KMS-11 (cell line): ENCODE measurements at regions not wholly inside any gene's neighbourhood (a gene's known extent, or its start where the extent isn't known, plus 50 kb on each side); places are given as distances from the start of the nearest gene placed in this dataset.

Experiments used
- H2AFZ ChIP-seq: fragments of 200-600 bp; sonication (generic); 2 replicates; pipeline ENCODE4 v1.6.1; 2016; ENCODE audit warnings: antibody characterized with exemption, mixed run types, low read depth
- H3K27ac ChIP-seq: fragments of 200-600 bp; sonication (generic); 2 replicates; pipeline ENCODE4 v1.6.1; 2016; ENCODE audit warnings: mild to moderate bottlenecking, mixed run types
- H3K27me3 ChIP-seq: fragments of 200-600 bp; sonication (generic); 2 replicates; pipeline ENCODE4 v1.6.1; 2017; ENCODE audit warnings: mild to moderate bottlenecking, low read depth, mixed run types, moderate library complexity; ENCODE audit not compliant: insufficient read depth
- H3K36me3 ChIP-seq: fragments of 200-600 bp; sonication (generic); 2 replicates; pipeline ENCODE4 v1.6.1; 2017; ENCODE audit warnings: mild to moderate bottlenecking, mixed run types; ENCODE audit not compliant: insufficient read depth
- H3K4me1 ChIP-seq: fragments of 200-600 bp; sonication (generic); 2 replicates; pipeline ENCODE4 v1.6.1; 2016; ENCODE audit warnings: mild to moderate bottlenecking, low read depth, mixed run types; ENCODE audit not compliant: poor library complexity, severe bottlenecking
- H3K4me2 ChIP-seq: fragments of 200-600 bp; sonication (generic); 2 replicates; pipeline ENCODE4 v1.7.0; 2016; ENCODE audit warnings: mild to moderate bottlenecking, mixed run types
- H3K4me3 ChIP-seq: fragments of 200-600 bp; sonication (generic); IDR thresholded peaks from 2 replicates; pipeline ENCODE4 v1.6.1; 2017; ENCODE audit warnings: low read depth, low read length, mixed read lengths; ENCODE audit not compliant: insufficient read depth
- H3K79me2 ChIP-seq: fragments of 200-600 bp; sonication (generic); 2 replicates; pipeline ENCODE4 v1.6.1; 2016; ENCODE audit warnings: low read depth, mixed run types; ENCODE audit not compliant: insufficient read depth
- H3K9ac ChIP-seq: fragments of 200-600 bp; sonication (generic); 2 replicates; pipeline ENCODE4 v1.6.1; 2016; ENCODE audit warnings: mild to moderate bottlenecking, mixed run types
- H4K20me1 ChIP-seq: fragments of 200-600 bp; sonication (generic); 2 replicates; pipeline ENCODE4 v1.6.1; 2016; ENCODE audit warnings: mild to moderate bottlenecking, mixed run types; ENCODE audit not compliant: insufficient read depth
- TF ChIP-seq, protein P1 (sequence below): fragments of 200-600 bp; sonication (generic); conservative IDR thresholded peaks from 2 replicates; pipeline ENCODE4 v1.6.1; 2017; ENCODE audit warnings: low read depth, mild to moderate bottlenecking, antibody characterized with exemption, low read length, moderate library complexity, mixed read lengths

DNA sequence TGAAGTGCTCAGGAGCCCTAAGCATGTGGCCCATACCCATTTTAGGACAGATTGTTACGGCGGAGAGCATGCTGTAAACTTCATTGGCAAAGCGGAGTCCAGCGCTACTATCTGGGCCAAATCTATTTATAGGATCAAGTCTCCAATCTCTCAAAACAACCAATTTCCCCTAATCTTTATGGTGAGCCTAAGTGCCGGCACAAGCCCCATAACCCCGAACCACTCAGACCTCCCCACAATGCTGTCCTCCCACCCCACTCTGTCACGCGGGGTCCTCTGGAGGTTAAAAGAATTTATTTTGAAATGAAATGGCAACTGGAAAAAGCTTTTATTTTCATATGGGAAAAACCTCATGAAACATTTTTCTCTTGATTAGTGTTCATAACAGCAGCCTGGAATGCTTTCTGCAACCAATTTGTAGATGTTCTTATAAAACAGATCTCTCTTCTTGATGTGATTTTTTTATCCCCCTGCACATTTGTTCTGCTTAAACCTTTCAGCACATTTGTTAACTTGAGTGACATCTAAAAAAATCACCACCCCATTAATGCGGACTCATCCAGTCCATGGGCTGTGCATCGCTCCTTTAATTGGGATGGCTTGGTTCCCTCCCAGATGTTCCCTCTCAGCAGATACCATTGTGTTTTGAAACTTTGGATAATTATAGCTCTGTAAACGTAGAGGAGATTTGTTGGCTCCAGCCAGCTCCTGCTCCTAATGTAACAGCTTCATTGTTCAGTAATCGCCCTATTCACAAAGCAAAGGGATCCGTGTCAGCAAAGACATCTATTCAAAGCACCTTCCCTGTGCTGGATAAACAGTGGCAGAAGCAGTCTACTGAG lies 323.6 kb downstream of the CD83 start:
- no peak overlapping the region for H3K27ac ChIP-seq
- no peaks in the 10 kb centered on the region for H3K79me2 ChIP-seq
- H3K4me1 ChIP-seq, result no peaks in the 10 kb centered on the region
- no peak overlapping the region for H2AFZ ChIP-seq
- H3K36me3 ChIP-seq, result no peaks in the 10 kb centered on the region
- no peaks in the 10 kb centered on the region for H3K27me3 ChIP-seq
- H3K4me3 ChIP-seq, result no peak overlapping the region
- TF ChIP-seq, protein P1, sequence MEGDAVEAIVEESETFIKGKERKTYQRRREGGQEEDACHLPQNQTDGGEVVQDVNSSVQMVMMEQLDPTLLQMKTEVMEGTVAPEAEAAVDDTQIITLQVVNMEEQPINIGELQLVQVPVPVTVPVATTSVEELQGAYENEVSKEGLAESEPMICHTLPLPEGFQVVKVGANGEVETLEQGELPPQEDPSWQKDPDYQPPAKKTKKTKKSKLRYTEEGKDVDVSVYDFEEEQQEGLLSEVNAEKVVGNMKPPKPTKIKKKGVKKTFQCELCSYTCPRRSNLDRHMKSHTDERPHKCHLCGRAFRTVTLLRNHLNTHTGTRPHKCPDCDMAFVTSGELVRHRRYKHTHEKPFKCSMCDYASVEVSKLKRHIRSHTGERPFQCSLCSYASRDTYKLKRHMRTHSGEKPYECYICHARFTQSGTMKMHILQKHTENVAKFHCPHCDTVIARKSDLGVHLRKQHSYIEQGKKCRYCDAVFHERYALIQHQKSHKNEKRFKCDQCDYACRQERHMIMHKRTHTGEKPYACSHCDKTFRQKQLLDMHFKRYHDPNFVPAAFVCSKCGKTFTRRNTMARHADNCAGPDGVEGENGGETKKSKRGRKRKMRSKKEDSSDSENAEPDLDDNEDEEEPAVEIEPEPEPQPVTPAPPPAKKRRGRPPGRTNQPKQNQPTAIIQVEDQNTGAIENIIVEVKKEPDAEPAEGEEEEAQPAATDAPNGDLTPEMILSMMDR, result no peak
- H4K20me1 ChIP-seq, result no peaks in the 10 kb centered on the region
- no peak overlapping the region for H3K9ac ChIP-seq
- H3K4me2 ChIP-seq, result no peak overlapping the region

DNA sequence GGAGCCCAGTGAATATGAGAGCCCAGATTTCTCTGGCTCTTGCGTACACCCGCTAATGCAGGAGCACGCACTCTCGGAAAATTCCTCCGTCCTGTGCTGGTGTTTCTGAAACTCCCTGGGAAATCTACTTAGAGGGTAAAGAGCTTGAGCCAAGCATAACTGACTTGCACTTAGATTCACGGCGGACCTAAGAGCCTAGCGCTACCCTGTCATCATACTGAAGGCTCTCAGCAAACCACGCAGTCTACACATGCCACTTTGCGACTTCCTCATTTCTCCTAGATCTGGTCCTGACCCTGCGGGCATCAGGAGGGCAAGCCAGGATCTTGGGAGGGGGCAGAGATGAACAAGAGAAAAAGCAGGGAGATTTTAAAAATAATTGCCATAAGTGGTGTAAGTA lies 324.7 kb downstream of the CD83 start:
- Histone ChIP-seq H3K79me2 (no peaks in the 10 kb centered on the region), H3K36me3 (no peaks in the 10 kb centered on the region), H3K27me3 (no peaks in the 10 kb centered on the region), H2AFZ (no peak overlapping the region), H3K27ac (no peak overlapping the region), H3K9ac (no peak overlapping the region), H3K4me3 (no peak overlapping the region), H4K20me1 (no peaks in the 10 kb centered on the region), H3K4me2 (no peak overlapping the region), H3K4me1 (no peaks in the 10 kb centered on the region)
- TF ChIP-seq, protein P1, result no peak

DNA sequence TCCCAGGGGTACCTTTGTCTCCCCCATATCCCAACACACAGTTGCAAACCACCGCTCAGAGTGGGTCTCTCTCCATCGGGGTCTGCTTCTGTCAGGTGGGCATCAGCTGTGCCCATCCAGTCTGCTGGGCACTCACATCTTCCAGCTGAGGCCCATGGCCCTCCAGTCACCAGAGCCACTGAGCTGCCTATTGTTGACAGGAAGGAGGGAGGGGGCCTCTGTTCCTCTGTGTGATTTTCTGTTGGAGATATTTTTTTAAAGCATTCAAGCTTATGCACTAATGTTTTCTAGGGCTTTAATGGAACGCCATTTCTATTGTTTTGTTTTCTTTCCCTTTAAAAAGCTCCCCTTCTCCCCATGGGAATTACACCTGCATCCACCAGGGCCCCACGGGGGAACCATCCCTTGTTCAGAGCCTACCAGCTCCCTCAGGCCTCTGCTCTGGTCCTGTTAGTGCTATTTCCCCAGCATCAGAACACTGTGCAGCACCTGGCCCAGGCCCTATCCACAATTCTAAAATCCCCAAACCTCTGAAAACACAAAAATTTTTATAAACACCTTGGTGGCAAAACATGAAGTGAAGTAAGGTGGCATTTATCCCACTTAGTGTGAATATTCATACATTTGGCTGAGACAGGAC lies 326.2 kb downstream of the CD83 start:
- Histone ChIP-seq H3K27me3 (no peaks in the 10 kb centered on the region), H3K79me2 (no peaks in the 10 kb centered on the region), H3K4me2 (no peak overlapping the region), H4K20me1 (no peaks in the 10 kb centered on the region), H3K9ac (no peak overlapping the region), H3K27ac (no peak overlapping the region), H3K4me1 (no peaks in the 10 kb centered on the region), H3K36me3 (no peaks in the 10 kb centered on the region), H3K4me3 (no peak overlapping the region), H2AFZ (no peak overlapping the region)
- TF ChIP-seq, protein P1, result no peak

DNA sequence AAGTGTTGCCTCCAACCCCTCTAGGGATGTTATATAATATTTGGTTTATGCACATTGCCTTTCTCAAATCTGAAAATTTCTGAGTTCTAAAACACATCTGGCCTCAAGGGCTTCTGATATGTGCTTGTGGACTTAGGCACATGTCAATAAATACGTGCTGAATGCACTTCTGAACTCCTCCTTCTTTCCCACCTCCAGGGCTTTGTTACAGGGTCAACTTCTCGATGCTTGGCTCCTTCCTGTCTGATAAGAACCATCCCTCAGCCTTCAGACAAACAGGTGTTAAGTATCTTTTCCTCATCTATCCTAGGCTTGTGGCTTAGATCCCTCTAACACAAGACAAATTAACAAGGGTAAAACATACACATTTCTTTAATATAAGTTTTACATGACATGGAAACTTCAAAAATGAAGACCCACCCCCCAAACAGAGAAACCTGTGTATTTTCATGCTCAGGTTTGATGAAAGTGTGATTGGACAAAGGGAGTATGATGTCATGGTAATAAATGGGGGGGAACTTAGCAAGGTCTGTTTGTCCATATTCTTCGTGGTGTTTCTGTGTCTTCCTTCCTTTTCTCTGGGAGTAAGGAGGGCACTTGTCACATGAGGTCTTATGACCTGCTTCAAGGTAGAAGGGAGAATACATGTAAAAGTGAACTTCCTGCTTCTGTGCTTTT lies 326.9 kb downstream of the CD83 start:
- Histone ChIP-seq H3K36me3 (no peaks in the 10 kb centered on the region), H4K20me1 (no peaks in the 10 kb centered on the region), H3K27ac (no peak overlapping the region), H2AFZ (no peak overlapping the region), H3K4me3 (no peak overlapping the region), H3K27me3 (no peaks in the 10 kb centered on the region), H3K9ac (no peak overlapping the region), H3K4me1 (no peaks in the 10 kb centered on the region), H3K79me2 (no peaks in the 10 kb centered on the region), H3K4me2 (no peak overlapping the region)
- TF ChIP-seq, protein P1, result no peak
